MM.1S (cell line): ENCODE measurements at regions not wholly inside any gene's neighbourhood (a gene's known extent, or its start where the extent isn't known, plus 50 kb on each side); places are given as distances from the start of the nearest gene placed in this dataset.

Experiments
- DNase-seq: peaks from one replicate; pipeline ENCODE4 v3.0.0-alpha.2; 2015
- H2AFZ ChIP-seq: fragments of 300-600 bp; sonication (generic); 2 replicates; pipeline ENCODE4 v1.6.0; 2016; ENCODE audit warnings: antibody characterized with exemption, low read length
- H3F3A ChIP-seq: fragments of 300-600 bp; sonication (generic); 2 replicates; pipeline ENCODE4 v1.6.1; 2016; ENCODE audit warnings: mild to moderate bottlenecking, antibody characterized with exemption, low read length, moderate library complexity, mixed read lengths; ENCODE audit not compliant: insufficient read depth
- H3K27ac ChIP-seq: fragments of 300-600 bp; sonication (generic); 2 replicates; pipeline ENCODE4 v1.5.1; 2016; ENCODE audit warnings: mild to moderate bottlenecking, low read length
- H3K27me3 ChIP-seq: fragments of 300-600 bp; sonication (generic); replicated peaks from 2 replicates; pipeline ENCODE4 v1.6.0; 2016; ENCODE audit warnings: low read length; ENCODE audit not compliant: insufficient read depth
- H3K36me3 ChIP-seq: fragments of 300-600 bp; sonication (generic); replicated peaks from 2 replicates; pipeline ENCODE4 v1.6.1; 2016; ENCODE audit warnings: mild to moderate bottlenecking, low read length, mixed read lengths; ENCODE audit not compliant: insufficient read depth
- H3K4me1 ChIP-seq: fragments of 300-600 bp; sonication (generic); 2 replicates; pipeline ENCODE4 v1.6.1; 2016; ENCODE audit warnings: low read length, mixed read lengths
- H3K4me2 ChIP-seq: fragments of 300-600 bp; sonication (generic); 2 replicates; pipeline ENCODE4 v1.6.0; 2016; ENCODE audit warnings: low read depth, low read length
- H3K4me3 ChIP-seq: fragments of 300-600 bp; sonication (generic); 2 replicates; pipeline ENCODE4 v1.5.1; 2016; ENCODE audit warnings: low read length, mixed read lengths
- H3K79me2 ChIP-seq: fragments of 300-600 bp; sonication (generic); 2 replicates; pipeline ENCODE4 v1.6.1; 2016; ENCODE audit warnings: mixed run types, low read length, mixed read lengths
- H3K9ac ChIP-seq: fragments of 300-600 bp; sonication (generic); 2 replicates; pipeline ENCODE4 v1.6.1; 2016; ENCODE audit warnings: low read length, mixed read lengths
- H3K9me2 ChIP-seq: fragments of 300-600 bp; sonication (generic); replicated peaks from 2 replicates; pipeline ENCODE4 v1.6.1; 2016; ENCODE audit warnings: mild to moderate bottlenecking, low read length, mixed read lengths; ENCODE audit not compliant: insufficient read depth
- H3K9me3 ChIP-seq: fragments of 300-600 bp; sonication (generic); replicated peaks from 2 replicates; pipeline ENCODE4 v1.6.1; 2016; ENCODE audit warnings: mild to moderate bottlenecking, low read length, mixed read lengths; ENCODE audit not compliant: insufficient read depth
- H4K20me1 ChIP-seq: fragments of 300-600 bp; sonication (generic); 2 replicates; pipeline ENCODE4 v1.6.1; 2016; ENCODE audit warnings: mild to moderate bottlenecking, low read length, moderate library complexity, mixed read lengths; ENCODE audit not compliant: insufficient read depth
- EZH2 ChIP-seq: fragments of 300-600 bp; sonication (generic); optimal IDR thresholded peaks from 2 replicates; pipeline ENCODE3; 2017; ENCODE audit warnings: low read depth, mild to moderate bottlenecking, antibody characterized with exemption, low read length, mixed read lengths
- EZH2phosphoT487 ChIP-seq: fragments of 300-600 bp; sonication (generic); IDR thresholded peaks from 2 replicates; pipeline ENCODE4 v1.6.1; 2018; ENCODE audit warnings: antibody characterized with exemption, low read length
- TF ChIP-seq, protein P1 (sequence below): fragments of 300-600 bp; sonication (generic); IDR thresholded peaks from 2 replicates; pipeline ENCODE4 v1.5.1; 2016; ENCODE audit warnings: antibody characterized with exemption, low read length, mixed read lengths

DNA sequence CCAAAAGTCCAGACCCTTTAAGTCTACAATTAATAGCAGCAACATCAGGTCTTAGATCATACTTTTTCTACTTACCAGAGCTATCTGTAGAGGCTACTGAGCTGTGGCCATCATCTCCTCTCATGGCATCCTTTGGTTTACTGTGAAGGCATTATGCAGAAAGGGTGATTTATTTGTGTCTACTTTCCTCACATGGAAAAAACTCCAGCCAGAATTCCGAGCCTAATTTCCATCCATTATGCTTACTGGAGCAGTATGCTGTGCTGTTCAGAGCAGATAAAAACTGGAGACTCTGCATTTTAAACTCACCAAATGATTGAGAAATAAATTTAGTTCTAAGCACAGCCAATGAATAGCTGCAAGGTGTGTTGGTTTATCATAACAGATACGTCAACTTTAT, 581.8 kb downstream of the ETS1 start:
- no peaks in the 10 kb centered on the region for H3K79me2 ChIP-seq
- no peak overlapping the region for H3K9ac ChIP-seq
- no peaks in the 10 kb centered on the region for H3K36me3 ChIP-seq
- no peak overlapping the region for H3K4me2 ChIP-seq
- no peak for DNase-seq
- H3K9me2 ChIP-seq, result no peaks in the 10 kb centered on the region
- H3K9me3 ChIP-seq, result no peaks in the 10 kb centered on the region
- TF ChIP-seq, protein P1, sequence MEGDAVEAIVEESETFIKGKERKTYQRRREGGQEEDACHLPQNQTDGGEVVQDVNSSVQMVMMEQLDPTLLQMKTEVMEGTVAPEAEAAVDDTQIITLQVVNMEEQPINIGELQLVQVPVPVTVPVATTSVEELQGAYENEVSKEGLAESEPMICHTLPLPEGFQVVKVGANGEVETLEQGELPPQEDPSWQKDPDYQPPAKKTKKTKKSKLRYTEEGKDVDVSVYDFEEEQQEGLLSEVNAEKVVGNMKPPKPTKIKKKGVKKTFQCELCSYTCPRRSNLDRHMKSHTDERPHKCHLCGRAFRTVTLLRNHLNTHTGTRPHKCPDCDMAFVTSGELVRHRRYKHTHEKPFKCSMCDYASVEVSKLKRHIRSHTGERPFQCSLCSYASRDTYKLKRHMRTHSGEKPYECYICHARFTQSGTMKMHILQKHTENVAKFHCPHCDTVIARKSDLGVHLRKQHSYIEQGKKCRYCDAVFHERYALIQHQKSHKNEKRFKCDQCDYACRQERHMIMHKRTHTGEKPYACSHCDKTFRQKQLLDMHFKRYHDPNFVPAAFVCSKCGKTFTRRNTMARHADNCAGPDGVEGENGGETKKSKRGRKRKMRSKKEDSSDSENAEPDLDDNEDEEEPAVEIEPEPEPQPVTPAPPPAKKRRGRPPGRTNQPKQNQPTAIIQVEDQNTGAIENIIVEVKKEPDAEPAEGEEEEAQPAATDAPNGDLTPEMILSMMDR, result no peak
- TF ChIP-seq EZH2, result no peak
- no peak for TF ChIP-seq EZH2phosphoT487
- no peaks in the 10 kb centered on the region for H3F3A ChIP-seq
- H3K4me1 ChIP-seq, result no peaks in the 10 kb centered on the region
- H3K4me3 ChIP-seq, result no peak overlapping the region
- no peaks in the 10 kb centered on the region for H4K20me1 ChIP-seq
- no peaks in the 10 kb centered on the region for H3K27me3 ChIP-seq
- H3K27ac ChIP-seq, result no peak overlapping the region
- no peak overlapping the region for H2AFZ ChIP-seq

DNA sequence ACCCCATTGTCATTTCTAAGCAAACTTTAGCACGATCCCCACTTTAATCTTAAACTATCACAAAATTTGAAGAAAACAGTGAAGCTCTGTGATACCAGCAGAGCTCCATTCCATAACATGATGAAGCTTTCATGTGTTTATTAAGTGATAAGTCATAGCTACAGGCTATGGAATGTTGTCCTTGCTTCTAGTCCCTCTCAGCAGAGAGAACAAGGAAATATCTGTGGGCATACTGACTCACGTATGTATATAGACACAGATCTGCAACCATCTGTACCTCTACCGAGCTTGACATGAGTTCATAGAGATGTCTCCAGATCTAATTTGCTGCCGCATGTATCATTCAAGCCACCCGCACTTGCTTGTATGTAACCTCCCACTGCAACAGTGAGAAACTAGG, 588.9 kb downstream of the ETS1 start:
- no peaks in the 10 kb centered on the region for H3K4me1 ChIP-seq
- H3K4me2 ChIP-seq, result no peak overlapping the region
- no peak for DNase-seq
- no peaks in the 10 kb centered on the region for H3K9me2 ChIP-seq
- H4K20me1 ChIP-seq, result no peaks in the 10 kb centered on the region
- no peak overlapping the region for H2AFZ ChIP-seq
- TF ChIP-seq EZH2, result no peak
- TF ChIP-seq EZH2phosphoT487, result no peak
- TF ChIP-seq, protein P1, result no peak
- no peak overlapping the region for H3K9ac ChIP-seq
- no peaks in the 10 kb centered on the region for H3K36me3 ChIP-seq
- H3K27me3 ChIP-seq, result no peaks in the 10 kb centered on the region
- H3K79me2 ChIP-seq, result no peaks in the 10 kb centered on the region
- no peak overlapping the region for H3K27ac ChIP-seq
- H3K4me3 ChIP-seq, result no peak overlapping the region
- H3F3A ChIP-seq, result no peaks in the 10 kb centered on the region
- no peaks in the 10 kb centered on the region for H3K9me3 ChIP-seq

DNA sequence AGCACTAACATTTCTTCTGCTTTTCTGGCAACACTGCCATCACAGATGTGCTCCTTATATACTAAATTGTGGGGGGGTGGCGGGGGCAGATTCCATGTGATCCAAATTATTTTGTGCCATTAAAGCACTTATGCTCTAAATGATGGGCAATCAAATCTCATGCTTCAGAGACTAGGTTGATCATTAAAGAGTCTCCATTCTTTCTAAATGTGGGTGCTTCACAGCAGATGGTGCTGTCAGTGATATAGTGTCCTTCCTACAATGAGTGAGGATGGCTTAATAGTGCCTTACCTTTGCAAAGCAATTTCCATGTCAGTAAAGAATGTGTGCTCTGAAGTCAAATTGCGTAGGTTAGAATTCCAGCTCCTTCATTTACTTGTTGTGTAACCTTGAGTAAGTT, 589.8 kb downstream of the ETS1 start:
- Histone ChIP-seq H3K36me3 (no peaks in the 10 kb centered on the region), H3K9ac (no peak overlapping the region), H2AFZ (no peak overlapping the region), H3K9me2 (no peaks in the 10 kb centered on the region), H3K27me3 (no peaks in the 10 kb centered on the region), H3K4me3 (no peak overlapping the region), H3F3A (no peaks in the 10 kb centered on the region), H3K9me3 (no peaks in the 10 kb centered on the region), H4K20me1 (no peaks in the 10 kb centered on the region), H3K4me2 (no peak overlapping the region), H3K27ac (no peak overlapping the region), H3K79me2 (no peaks in the 10 kb centered on the region), H3K4me1 (no peaks in the 10 kb centered on the region)
- TF ChIP-seq EZH2phosphoT487, result no peak
- TF ChIP-seq, protein P1, result no peak
- no peak for DNase-seq

DNA sequence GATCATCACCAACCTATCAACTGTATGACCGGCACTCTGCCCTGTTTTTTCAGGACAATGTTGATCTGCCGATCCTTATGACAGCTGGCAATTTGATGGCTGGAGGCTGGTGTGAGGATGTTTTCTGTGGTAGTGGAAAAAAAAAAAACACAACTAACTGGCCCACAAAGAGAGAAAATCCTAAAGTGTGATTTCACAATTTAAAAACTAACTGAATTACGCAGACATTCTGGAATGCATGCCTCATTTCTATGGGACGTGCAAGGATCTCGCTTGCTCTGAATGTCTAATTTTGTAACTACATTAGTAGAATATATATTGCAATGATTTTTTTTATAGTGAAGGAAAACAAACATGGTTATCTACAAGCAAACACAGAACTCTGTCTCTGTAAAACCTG, 590.5 kb downstream of the ETS1 start:
- H3K36me3 ChIP-seq, result no peaks in the 10 kb centered on the region
- H3F3A ChIP-seq, result no peaks in the 10 kb centered on the region
- H3K79me2 ChIP-seq, result no peaks in the 10 kb centered on the region
- no peak for DNase-seq
- no peak overlapping the region for H3K4me3 ChIP-seq
- H3K9ac ChIP-seq, result no peak overlapping the region
- H3K27me3 ChIP-seq, result no peaks in the 10 kb centered on the region
- no peaks in the 10 kb centered on the region for H3K9me2 ChIP-seq
- H3K4me1 ChIP-seq, result no peaks in the 10 kb centered on the region
- TF ChIP-seq EZH2phosphoT487, result no peak
- TF ChIP-seq EZH2, result no peak
- TF ChIP-seq, protein P1, result no peak
- no peak overlapping the region for H2AFZ ChIP-seq
- H4K20me1 ChIP-seq, result no peaks in the 10 kb centered on the region
- no peaks in the 10 kb centered on the region for H3K9me3 ChIP-seq
- H3K4me2 ChIP-seq, result no peak overlapping the region
- no peak overlapping the region for H3K27ac ChIP-seq
